Omental fat pad (tissue), 3 donors: ENCODE measurements at regions not wholly inside any gene's neighbourhood (a gene's known extent, or its start where the extent isn't known, plus 50 kb on each side); places are given as distances from the start of the nearest gene placed in this dataset.
"Not testable (repeated sequence)": the region's sequence is repeated elsewhere in the genome, so short reads cannot be mapped to it uniquely, and the experiment has no call there.

Experiments
- ATAC-seq: fragments of 150-250 bp; one replicate; pipeline ENCODE4 v1.9.1; 2016; ENCODE audit warnings: mild to moderate bottlenecking, moderate library complexity; ENCODE audit not compliant: low FRiP score
- DNase-seq: peaks from one replicate; pipeline ENCODE4 v3.0.0-alpha.2; 2019; ENCODE audit warnings: low spot score
- TF ChIP-seq, protein P1 (sequence below), 3 donors: fragments of 450-650 bp; IDR thresholded peaks; one replicate each; pipeline ENCODE4 v1.5.1; 2016 to 2017; ENCODE audit warnings: antibody characterized with exemption in 3 of 3, mild to moderate bottlenecking in 3 of 3, moderate library complexity in 2 of 3

DNA sequence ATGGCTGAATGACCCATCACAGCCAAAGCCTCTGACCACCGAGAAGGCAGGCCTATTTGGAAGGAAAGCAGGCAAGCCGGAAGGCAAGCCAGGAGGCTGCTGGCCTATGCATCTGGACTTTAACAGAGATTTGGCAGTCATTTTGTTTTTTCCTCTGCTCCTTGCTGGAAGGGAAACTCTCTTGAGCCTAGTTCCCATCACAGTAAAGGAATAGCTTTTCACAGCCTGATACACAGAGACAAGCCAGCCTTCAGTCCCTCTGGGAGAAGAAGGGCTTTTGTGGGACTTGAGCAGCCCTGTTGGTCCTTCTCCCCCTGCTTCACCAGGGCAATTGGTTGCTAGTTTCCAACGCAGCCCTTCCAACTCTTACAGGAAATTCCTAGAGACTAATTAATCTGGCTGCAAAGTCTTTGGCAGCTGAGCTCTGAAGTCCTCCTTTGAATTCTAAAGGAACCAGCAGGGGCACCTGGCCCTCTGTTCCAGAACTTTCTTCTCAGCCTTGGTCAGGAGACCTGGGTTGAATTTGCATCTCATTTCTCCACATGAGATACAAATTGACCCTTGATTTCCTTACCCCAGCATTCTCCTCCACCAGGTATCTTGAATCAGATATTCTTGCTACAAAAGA is 157.3 kb upstream of the EPB41L4A start:
- TF ChIP-seq, protein P1, sequence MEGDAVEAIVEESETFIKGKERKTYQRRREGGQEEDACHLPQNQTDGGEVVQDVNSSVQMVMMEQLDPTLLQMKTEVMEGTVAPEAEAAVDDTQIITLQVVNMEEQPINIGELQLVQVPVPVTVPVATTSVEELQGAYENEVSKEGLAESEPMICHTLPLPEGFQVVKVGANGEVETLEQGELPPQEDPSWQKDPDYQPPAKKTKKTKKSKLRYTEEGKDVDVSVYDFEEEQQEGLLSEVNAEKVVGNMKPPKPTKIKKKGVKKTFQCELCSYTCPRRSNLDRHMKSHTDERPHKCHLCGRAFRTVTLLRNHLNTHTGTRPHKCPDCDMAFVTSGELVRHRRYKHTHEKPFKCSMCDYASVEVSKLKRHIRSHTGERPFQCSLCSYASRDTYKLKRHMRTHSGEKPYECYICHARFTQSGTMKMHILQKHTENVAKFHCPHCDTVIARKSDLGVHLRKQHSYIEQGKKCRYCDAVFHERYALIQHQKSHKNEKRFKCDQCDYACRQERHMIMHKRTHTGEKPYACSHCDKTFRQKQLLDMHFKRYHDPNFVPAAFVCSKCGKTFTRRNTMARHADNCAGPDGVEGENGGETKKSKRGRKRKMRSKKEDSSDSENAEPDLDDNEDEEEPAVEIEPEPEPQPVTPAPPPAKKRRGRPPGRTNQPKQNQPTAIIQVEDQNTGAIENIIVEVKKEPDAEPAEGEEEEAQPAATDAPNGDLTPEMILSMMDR (IDR thresholded peaks at IDR 0.05), result no peak
- DNase-seq (no peak), ATAC-seq (no peak)

DNA sequence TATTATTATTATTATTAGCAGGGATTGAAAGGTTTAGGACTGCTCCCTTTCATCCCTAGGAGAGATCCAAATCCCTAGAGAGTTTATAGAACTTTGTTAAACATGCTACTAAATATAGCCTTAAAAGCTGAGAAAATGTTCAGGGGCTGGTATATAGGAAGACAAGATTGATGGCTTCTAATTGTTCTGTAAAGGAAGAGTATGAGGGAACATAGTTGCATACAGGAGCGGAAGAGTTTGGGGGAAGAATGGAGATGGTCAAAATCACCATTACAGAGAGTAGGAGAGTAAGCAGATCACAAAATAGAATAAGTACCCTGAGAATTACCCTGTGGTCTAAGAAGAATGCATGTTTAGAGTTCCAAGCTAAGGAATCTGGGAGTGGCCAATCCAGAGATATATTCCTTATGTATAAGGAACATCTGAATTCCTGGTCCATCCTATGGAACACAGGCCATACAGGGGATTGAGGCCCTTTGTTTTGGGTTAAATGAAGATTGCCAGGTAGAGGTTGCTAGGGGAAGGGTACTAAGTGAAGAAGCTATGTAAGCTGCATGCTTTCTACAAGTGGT is 158.0 kb upstream of the APC start:
- TF ChIP-seq, protein P1 (IDR thresholded peaks at IDR 0.05), result no peak
- no peak for DNase-seq
- ATAC-seq, result no peak

DNA sequence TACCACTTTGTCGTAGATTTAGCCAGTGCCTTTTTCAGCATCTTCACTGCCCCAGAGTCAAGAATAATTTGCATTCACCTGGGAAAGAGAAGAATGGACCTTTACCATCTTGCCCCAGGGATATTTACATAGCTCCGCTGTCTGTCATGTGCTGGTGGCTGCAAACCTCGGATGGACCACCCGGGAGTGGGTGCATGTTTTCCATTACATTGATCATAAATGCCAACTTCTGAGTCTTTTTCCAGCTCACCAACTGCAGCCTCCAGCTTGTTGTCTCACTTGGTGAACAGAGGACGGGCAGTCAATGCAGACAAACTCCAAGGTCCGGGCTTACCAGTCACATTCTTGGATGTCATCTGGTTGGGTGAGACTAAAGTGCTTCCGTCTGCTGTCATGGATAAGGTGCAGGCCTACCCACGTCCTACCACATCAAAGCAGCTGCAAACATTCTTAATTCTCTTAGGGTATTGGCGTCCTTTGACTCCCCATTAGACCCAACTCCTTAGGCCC is 155.8 kb upstream of the APC start:
- DNase-seq (no peak), ATAC-seq (no peak)
- TF ChIP-seq, protein P1 (IDR thresholded peaks at IDR 0.05), result no peak

DNA sequence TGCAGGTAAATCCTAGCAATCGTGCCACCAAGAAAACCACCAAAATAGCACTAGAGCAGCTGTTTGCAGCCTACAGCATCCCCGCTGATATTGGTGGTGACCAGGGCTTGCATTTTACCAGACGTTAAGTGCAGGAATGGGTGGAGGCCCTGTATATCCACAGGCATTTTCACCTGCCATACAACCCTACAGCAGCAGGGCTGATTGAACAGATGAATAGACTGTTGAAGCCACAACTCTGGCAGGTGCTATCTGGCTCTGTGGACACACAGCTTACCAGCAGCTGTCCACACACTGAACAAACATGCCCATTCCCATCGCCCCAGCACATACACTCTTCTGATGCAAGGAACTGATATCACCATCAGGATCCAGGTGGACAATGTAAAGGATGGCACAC is 154.5 kb upstream of the APC start:
- TF ChIP-seq, protein P1 (IDR thresholded peaks at IDR 0.05), result no peak
- ATAC-seq, result no peak
- no peak for DNase-seq

DNA sequence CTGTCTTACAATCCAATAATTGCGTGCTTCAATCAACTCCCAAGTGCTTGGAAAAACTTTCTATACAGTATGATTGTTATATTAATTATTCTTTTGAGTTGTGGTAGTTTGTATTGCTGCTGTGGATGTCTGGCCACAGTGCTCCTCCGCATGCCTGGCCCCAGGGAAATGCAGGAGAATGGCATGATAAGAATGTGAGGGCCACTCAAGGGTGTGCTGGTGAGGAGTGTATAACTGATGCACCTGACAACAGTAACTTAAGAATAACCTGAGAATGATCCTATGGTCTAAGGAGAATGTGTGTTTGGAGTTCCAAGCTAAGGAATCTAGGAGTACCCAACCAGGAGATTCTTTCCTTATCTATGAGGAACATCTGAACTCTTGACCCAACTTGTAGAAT is 152.9 kb upstream of the APC start:
- ATAC-seq (no peak), DNase-seq (no peak)
- TF ChIP-seq, protein P1 (IDR thresholded peaks at IDR 0.05), result no peak

DNA sequence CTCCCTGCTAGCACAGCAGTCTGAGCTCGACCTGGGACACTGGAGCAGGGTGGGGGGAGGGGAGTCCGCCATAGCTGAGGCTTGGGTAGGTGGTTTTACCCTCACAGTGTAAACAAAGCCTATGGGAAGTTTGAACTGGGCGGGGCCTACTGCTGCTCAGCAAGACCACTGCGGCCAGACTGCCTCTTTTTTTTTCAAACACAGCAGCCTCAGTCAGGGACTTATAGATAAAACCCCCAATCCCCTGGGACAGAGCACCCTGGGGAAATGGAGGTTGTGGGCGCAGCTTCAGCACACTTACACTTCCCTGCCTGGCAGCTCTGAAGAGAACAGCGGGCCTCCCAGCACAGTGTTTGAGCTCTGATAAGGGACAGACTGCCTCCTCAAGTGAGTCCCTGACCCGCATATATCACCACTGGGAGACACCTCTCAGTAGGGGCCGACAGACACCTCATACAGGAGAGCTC is 151.1 kb upstream of the APC start:
- ATAC-seq (no peak), DNase-seq (no peak)
- TF ChIP-seq, protein P1 (IDR thresholded peaks at IDR 0.05), result no peak

DNA sequence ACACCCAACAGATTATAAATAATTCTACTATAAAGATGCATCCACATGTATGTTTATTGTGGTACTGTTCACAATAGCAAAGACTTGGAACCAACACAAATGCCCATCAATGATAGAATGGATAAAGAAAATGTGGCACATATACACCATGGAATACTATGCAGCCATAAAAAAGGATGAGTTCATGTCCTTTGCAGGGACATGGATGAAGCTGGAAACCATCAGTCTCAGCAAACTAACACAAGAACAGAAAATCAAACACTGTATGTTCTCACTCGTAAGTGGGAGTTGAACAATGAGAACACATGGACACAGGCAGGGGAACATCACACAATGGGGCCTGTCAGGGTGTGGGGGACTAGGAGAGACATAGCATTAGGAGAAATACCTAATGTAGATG is 146.8 kb upstream of the APC start:
- not testable (repeated sequence) for DNase-seq, ATAC-seq
